HCT116 (cell line): ENCODE measurements at regions not wholly inside any gene's neighbourhood (a gene's known extent, or its start where the extent isn't known, plus 50 kb on each side); places are given as distances from the start of the nearest gene placed in this dataset.

ENCODE experiments used
- ATAC-seq: fragments of 200-7000 bp; cut with Tn5 transposase; 2 replicates; pipeline ENCODE4 v1.9.1; 2020; ENCODE audit warnings: mild to moderate bottlenecking, moderate library complexity
- BruUV-seq: library from RNA; stranded (reverse); fragments of 400-500 nt; replicated peaks from 2 replicates; lab custom pipeline; 2021; lab: Mats Ljungman, UMichigan
- CTCF ChIA-PET: fragments of 300-600 bp; sonication (Branson Sonifier 250); formaldehyde crosslinking; loops from one replicate; lab custom pipeline; 2021; ENCODE audit warnings: antibody characterized with exemption; lab: Charles Lee
- POLR2A ChIA-PET: fragments of 300-600, 350-600 bp; sonication (Branson Sonifier 250); formaldehyde crosslinking; loops from one replicate; lab custom pipeline; 2021; ENCODE audit warnings: antibody characterized with exemption; lab: Charles Lee
- RAD21 ChIA-PET, 2 experiments: fragments of 300-600 bp; sonication (Branson Sonifier 250); formaldehyde crosslinking; loops; one replicate each; lab custom pipeline; 2023; ENCODE audit warnings: low total read pairs in 2 of 2; ENCODE audit not compliant: uncharacterized antibody in 2 of 2, unreplicated experiment in 2 of 2, low non-redundant PET in 1 of 2; lab: Charles Lee
- DNase-seq: peaks from one replicate; pipeline ENCODE4 v3.0.0-alpha.2; 2010; ENCODE audit warnings: low read depth, low spot score
- H2AFZ ChIP-seq: fragments of 200-600 bp; shearing (Covaris generic), sonication (generic); 2 replicates; pipeline ENCODE4 v1.6.1; 2017; ENCODE audit warnings: low read depth, mixed run types, mixed read lengths, antibody characterized with exemption, low read length; ENCODE audit not compliant: poor library complexity, severe bottlenecking
- H3K27ac ChIP-seq: 2 replicates; pipeline ENCODE4 v1.5.1; 2012; ENCODE audit warnings: low read depth, low read length
- H3K27me3 ChIP-seq: fragments of 200-600 bp; sonication (generic); 2 replicates; pipeline ENCODE4 v1.6.1; 2016; ENCODE audit warnings: mixed run types, low read length, mixed read lengths; ENCODE audit not compliant: insufficient read depth
- H3K36me3 ChIP-seq, 2 experiments: fragments of 200-500 bp in 1 of 2; fragments of 200-600 bp in 1 of 2; sonication (Bioruptor generic) in 1 of 2; sonication (generic) in 1 of 2; 2 replicates each; pipeline versions ENCODE4 v1.5.1 to v1.6.1; 2014 to 2016; ENCODE audit warnings: low read length in 2 of 2, inconsistent platforms in 1 of 2, mixed read lengths in 1 of 2, mixed run types in 1 of 2; ENCODE audit not compliant: insufficient read depth in 2 of 2, control insufficient read depth in 1 of 2
- H3K4me1 ChIP-seq, 2 experiments: fragments of 200-600 bp in 1 of 2; sonication (generic) in 1 of 2; 2 replicates each; pipeline versions ENCODE4 v1.5.1 to v1.6.1; 2012 to 2017; ENCODE audit warnings: low read length in 2 of 2, inconsistent platforms in 1 of 2, mild to moderate bottlenecking in 1 of 2, mixed read lengths in 1 of 2, mixed run types in 1 of 2, moderate library complexity in 1 of 2; ENCODE audit not compliant: insufficient read depth in 2 of 2, control insufficient read depth in 1 of 2
- H3K4me2 ChIP-seq: fragments of 200-600 bp; sonication (generic); 2 replicates; pipeline ENCODE4 v1.6.1; 2017; ENCODE audit warnings: mixed run types, low read length, mixed read lengths
- H3K4me3 ChIP-seq, 2 experiments: fragments of 200-600 bp in 1 of 2; sonication (generic) in 1 of 2; replicated peaks in 1 of 2; 2 replicates each; pipeline ENCODE4 v1.5.1; 2011 to 2016; ENCODE audit warnings: low read length in 2 of 2, control low read depth in 1 of 2, low read depth in 1 of 2, mild to moderate bottlenecking in 1 of 2, mixed read lengths in 1 of 2, mixed run types in 1 of 2
- H3K79me2 ChIP-seq: fragments of 200-600 bp; sonication (generic); 2 replicates; pipeline ENCODE4 v1.6.1; 2017; ENCODE audit warnings: mild to moderate bottlenecking, mixed run types, low read length, moderate library complexity, mixed read lengths; ENCODE audit not compliant: insufficient read depth
- H3K9ac ChIP-seq: fragments of 200-600 bp; sonication (generic); 2 replicates; pipeline ENCODE4 v1.6.1; 2016; ENCODE audit warnings: low read length, mixed read lengths
- H3K9me2 ChIP-seq: fragments of 200-600 bp; sonication (generic), shearing (Covaris generic); 2 replicates; pipeline ENCODE4 v1.6.1; 2017; ENCODE audit warnings: mixed run types, mild to moderate bottlenecking, moderate library complexity; ENCODE audit not compliant: insufficient read depth
- H3K9me3 ChIP-seq, 2 experiments: fragments of 200-500 bp in 1 of 2; fragments of 200-600 bp in 1 of 2; sonication (Bioruptor generic) in 1 of 2; sonication (generic) in 1 of 2; 2 replicates each; pipeline ENCODE4 v1.6.1; 2014 to 2017; ENCODE audit warnings: low read length in 2 of 2, mixed read lengths in 2 of 2, inconsistent platforms in 1 of 2, low read depth in 1 of 2, mild to moderate bottlenecking in 1 of 2, mixed run types in 1 of 2, moderate library complexity in 1 of 2; ENCODE audit not compliant: control insufficient read depth in 1 of 2, insufficient read depth in 1 of 2
- H4K20me1 ChIP-seq: fragments of 200-600 bp; sonication (generic), shearing (Covaris generic); 2 replicates; pipeline ENCODE4 v1.6.1; 2017; ENCODE audit warnings: mixed run types, mild to moderate bottlenecking, moderate library complexity; ENCODE audit not compliant: insufficient read depth
- CBX3 ChIP-seq: IDR thresholded peaks from 2 replicates; pipeline ENCODE4 v1.6.1; 2012; ENCODE audit warnings: low read depth
- ELF1 ChIP-seq: IDR thresholded peaks from 2 replicates; pipeline ENCODE4 v1.6.1; 2012; ENCODE audit warnings: low read depth, borderline replicate concordance
- EZH2 ChIP-seq: fragments of 200-600 bp; sonication (generic); IDR thresholded peaks from 2 replicates; pipeline ENCODE4 v1.6.1; 2017; ENCODE audit warnings: antibody characterized with exemption, mixed run types
- EZH2phosphoT487 ChIP-seq: fragments of 200-600 bp; IDR thresholded peaks from 2 replicates; pipeline ENCODE4 v1.6.1; 2018; ENCODE audit warnings: antibody characterized with exemption, borderline replicate concordance
- FOSL1 ChIP-seq: IDR thresholded peaks from 2 replicates; pipeline ENCODE4 v1.6.1; 2012; ENCODE audit warnings: low read depth
- POLR2A ChIP-seq: IDR thresholded peaks from 2 replicates; pipeline ENCODE4 v1.7.0; 2011; ENCODE audit warnings: borderline replicate concordance; ENCODE audit not compliant: insufficient read depth, insufficient read length; ENCODE audit errors: extremely low read depth
- RAD21 ChIP-seq: IDR thresholded peaks from 2 replicates; pipeline ENCODE4 v1.6.1; 2012; ENCODE audit warnings: low read depth, mild to moderate bottlenecking
- SP1 ChIP-seq: IDR thresholded peaks from 2 replicates; pipeline ENCODE4 v1.6.1; 2012; ENCODE audit warnings: low read depth
- SRF ChIP-seq: IDR thresholded peaks from 2 replicates; pipeline ENCODE4 v1.6.1; 2012; ENCODE audit warnings: low read depth
- ZFX ChIP-seq: fragments of 450-650 bp; IDR thresholded peaks from 2 replicates; pipeline ENCODE4 v1.6.1; 2017
- intact Hi-C: fragments of 100-400 bp; cut with micrococcal nuclease; formaldehyde crosslinking; loops from 2 replicates; pipeline ENCODE4 v1.10.0; 2022
- TF ChIP-seq, protein P1 (sequence below): IDR thresholded peaks from 2 replicates; pipeline ENCODE4 v1.6.1; 2011; ENCODE audit warnings: mild to moderate bottlenecking, low read length, moderate library complexity; ENCODE audit not compliant: insufficient replicate concordance; ENCODE audit errors: extremely low read depth
- TF ChIP-seq, protein P2 (sequence below): IDR thresholded peaks from 2 replicates; pipeline ENCODE4 v1.6.1; 2012; ENCODE audit warnings: low read depth

DNA sequence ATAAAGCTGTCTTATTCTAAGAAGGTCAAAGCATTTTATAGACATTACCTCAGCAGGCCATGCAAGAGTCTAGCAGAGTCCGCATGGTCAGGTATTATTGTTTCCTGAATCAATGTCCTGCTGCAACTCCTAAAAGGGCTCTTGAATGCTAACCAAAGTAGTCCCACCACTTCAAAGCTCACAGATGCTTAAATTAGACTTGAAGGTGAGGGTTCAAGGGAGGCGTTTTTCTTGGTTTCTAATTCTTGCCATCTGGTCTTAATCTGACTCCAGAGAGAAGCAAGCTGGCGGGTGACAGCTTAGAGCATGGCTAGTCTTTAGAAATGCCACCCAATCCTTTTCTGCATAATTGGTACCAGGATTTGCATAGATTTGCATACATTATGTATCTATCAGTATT, 226.3 kb downstream of the MREG start:
- ChIA-PET RAD21 (no interaction called here), CTCF (no interaction called here), POLR2A (no interaction called here)
- BruUV-seq: no TSS peak
- Histone ChIP-seq H3K4me2 (no peak overlapping the region), H3K79me2 (no peaks in the 10 kb centered on the region), H3K9me3 (no peaks in the 10 kb centered on the region), H3K27me3 (no peaks in the 10 kb centered on the region), H3K27ac (no peak overlapping the region), H4K20me1 (no peaks in the 10 kb centered on the region), H3K9me2 (no peaks in the 10 kb centered on the region), H3K4me3 (no peak overlapping the region), H3K9ac (no peak overlapping the region), H2AFZ (no peak overlapping the region), H3K4me1 (no peaks in the 10 kb centered on the region), H3K36me3 (no peaks in the 10 kb centered on the region)
- no peak for DNase-seq
- no peak for ATAC-seq
- intact Hi-C loops: no loop called here
- TF ChIP-seq, protein P1, sequence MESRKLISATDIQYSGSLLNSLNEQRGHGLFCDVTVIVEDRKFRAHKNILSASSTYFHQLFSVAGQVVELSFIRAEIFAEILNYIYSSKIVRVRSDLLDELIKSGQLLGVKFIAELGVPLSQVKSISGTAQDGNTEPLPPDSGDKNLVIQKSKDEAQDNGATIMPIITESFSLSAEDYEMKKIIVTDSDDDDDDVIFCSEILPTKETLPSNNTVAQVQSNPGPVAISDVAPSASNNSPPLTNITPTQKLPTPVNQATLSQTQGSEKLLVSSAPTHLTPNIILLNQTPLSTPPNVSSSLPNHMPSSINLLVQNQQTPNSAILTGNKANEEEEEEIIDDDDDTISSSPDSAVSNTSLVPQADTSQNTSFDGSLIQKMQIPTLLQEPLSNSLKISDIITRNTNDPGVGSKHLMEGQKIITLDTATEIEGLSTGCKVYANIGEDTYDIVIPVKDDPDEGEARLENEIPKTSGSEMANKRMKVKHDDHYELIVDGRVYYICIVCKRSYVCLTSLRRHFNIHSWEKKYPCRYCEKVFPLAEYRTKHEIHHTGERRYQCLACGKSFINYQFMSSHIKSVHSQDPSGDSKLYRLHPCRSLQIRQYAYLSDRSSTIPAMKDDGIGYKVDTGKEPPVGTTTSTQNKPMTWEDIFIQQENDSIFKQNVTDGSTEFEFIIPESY: no peak
- TF ChIP-seq POLR2A (no peak), ELF1 (no peak), RAD21 (no peak), ZFX (no peak), EZH2phosphoT487 (no peak), CBX3 (no peak), EZH2 (no peak), SRF (no peak), FOSL1 (no peak), SP1 (no peak)
- TF ChIP-seq, protein P2, sequence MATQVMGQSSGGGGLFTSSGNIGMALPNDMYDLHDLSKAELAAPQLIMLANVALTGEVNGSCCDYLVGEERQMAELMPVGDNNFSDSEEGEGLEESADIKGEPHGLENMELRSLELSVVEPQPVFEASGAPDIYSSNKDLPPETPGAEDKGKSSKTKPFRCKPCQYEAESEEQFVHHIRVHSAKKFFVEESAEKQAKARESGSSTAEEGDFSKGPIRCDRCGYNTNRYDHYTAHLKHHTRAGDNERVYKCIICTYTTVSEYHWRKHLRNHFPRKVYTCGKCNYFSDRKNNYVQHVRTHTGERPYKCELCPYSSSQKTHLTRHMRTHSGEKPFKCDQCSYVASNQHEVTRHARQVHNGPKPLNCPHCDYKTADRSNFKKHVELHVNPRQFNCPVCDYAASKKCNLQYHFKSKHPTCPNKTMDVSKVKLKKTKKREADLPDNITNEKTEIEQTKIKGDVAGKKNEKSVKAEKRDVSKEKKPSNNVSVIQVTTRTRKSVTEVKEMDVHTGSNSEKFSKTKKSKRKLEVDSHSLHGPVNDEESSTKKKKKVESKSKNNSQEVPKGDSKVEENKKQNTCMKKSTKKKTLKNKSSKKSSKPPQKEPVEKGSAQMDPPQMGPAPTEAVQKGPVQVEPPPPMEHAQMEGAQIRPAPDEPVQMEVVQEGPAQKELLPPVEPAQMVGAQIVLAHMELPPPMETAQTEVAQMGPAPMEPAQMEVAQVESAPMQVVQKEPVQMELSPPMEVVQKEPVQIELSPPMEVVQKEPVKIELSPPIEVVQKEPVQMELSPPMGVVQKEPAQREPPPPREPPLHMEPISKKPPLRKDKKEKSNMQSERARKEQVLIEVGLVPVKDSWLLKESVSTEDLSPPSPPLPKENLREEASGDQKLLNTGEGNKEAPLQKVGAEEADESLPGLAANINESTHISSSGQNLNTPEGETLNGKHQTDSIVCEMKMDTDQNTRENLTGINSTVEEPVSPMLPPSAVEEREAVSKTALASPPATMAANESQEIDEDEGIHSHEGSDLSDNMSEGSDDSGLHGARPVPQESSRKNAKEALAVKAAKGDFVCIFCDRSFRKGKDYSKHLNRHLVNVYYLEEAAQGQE: no peak
